ENCODE measurements at regions not wholly inside any gene's neighbourhood (a gene's known extent, or its start where the extent isn't known, plus 50 kb on each side); places are given as distances from the start of the nearest gene placed in this dataset.

DNA sequence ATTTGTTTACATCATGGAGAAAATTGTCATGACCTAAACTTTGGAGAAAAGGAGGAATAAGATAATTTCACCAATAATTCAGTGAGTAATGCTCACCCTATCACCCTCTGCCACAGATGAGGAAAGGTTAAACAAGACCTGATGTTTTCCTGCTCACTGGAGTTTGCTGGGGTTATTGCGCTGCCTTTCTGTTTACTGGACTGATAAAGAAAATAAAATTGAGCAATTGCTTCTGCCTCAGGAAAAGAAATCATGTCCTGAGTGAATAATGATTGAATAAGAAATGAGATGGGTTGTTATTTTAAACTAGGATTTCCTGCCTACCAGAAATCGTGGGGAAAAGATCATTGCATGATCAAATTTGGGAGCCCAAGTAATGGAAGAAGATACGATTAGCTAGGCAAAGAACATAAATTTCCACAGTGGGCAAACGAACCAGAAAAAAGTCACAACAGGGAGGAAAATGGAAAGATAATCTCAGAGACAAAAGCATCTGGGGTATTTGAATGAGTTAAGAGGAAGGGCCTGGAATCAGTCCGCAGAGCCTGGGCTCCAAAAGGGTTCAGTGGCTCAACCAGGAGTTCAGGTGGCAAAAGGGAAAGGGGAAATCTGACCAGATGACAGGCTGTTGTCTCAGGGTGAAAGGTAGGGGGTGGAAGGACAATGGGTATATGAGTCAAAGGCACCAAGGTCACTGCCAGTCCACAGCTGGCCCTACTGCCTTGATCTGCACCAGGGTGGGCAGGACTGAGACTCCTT is 146.8 kb downstream of the FAM43A start:
- ATAC-seq, result no peak
- H3K4me2 ChIP-seq (ENCODE audit: low read depth, low read length), result no peak overlapping the region
- WGBS (ENCODE audit: low lambda C conversion rate), result 53% methylated on average over 5 of the region's 5 CpGs

DNA sequence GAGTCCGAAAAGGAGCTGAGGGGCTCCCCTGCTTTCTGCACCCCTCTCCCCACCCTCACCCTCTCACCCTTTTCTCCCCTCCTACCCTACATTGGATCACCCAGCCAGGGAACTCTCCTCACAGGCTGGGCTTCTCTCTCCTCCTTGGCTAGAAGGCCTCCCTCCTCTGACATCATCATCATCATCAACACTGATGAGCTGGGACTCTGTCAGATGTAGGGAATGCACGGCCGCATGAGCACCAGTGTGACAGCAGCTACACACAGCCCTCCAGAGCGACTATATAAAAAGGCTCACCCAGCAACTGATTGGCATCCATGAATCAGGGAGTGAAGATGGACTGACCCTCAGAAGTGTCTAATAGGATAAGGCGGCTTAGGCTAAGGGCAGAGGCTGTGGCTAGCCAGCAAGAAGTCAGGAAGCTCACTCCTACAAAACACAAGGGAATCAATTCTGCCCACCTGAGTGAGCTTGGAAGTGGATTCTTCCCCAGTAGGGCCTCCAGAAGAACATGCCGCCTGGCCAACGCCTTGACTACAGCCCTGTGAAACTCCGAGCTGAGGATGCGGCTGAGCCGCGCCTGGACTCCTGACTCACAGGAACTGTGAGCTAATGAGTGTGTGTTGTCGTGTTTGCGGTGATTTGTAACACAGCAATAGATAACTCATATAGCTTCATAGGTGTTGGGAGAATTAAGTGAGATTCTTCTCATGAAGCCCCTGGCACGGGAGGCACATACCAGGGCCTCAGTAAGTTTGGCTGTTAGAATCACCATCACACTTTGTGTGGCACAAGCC is 147.6 kb downstream of the FAM43A start:
- Histone ChIP-seq H2AFZ (ENCODE audit: low read length) (no peak overlapping the region), H3K36me3 (replicated peaks in 1 of 2; ENCODE audit: control insufficient read depth in 1 of 2, insufficient read depth in 2 of 2, low read length in 2 of 2) (no peaks in the 10 kb centered on the region), H3K4me3 (replicated peaks in 1 of 3; ENCODE audit: insufficient read depth in 1 of 3, low read depth in 2 of 3, low read length in 3 of 3) (no peak overlapping the region), H3K4me2 (ENCODE audit: low read depth, low read length) (no peak overlapping the region), H4K20me1 (ENCODE audit: insufficient read depth, low read length) (no peaks in the 10 kb centered on the region), H3K79me2 (ENCODE audit: insufficient read depth, low read length) (no peaks in the 10 kb centered on the region), H3K4me1 (ENCODE audit: insufficient read depth, low read length) (no peaks in the 10 kb centered on the region), H3K27me3 (ENCODE audit: control insufficient read depth in 1 of 2, insufficient read depth in 2 of 2, low read length in 2 of 2) (peaks cover 0 to 42% of the 10 kb centered on the region in 2 experiments; a peak in 2 of 5 replicates), H3K9me3 (ENCODE audit: low read length) (no peaks in the 10 kb centered on the region), H3K9ac (ENCODE audit: insufficient read depth, low read depth, low read length) (no peak overlapping the region), H3K27ac (ENCODE audit: extremely low read length, insufficient read depth, low read length) (no peak overlapping the region)
- ChIA-PET CTCF (ENCODE audit: low intra/inter-chr PET ratio, low total read pairs) (no interaction called here), POLR2A (no interaction called here)
- 55% methylated on average over 11 of the region's 14 CpGs for whole genome bisulfite sequencing (ENCODE audit: low lambda C conversion rate)
- FAIRE-seq, result no peak
- intact Hi-C loops (cut with micrococcal nuclease; ENCODE audit: unreplicated experiment), result no loop called here
- DNase-seq (ENCODE audit: low spot score), result no peak
- no peak for TF ChIP-seq ZNF790 (CRISPR knock-in tag; IDR thresholded peaks at IDR 0.05; ENCODE audit: borderline replicate concordance)
- no peak for TF ChIP-seq SRSF9 (IDR thresholded peaks at IDR 0.05; ENCODE audit: borderline replicate concordance, insufficient read depth, low read depth, low read length, poor library complexity, severe bottlenecking)
- no peak for TF ChIP-seq PRPF4 (IDR thresholded peaks at IDR 0.05; ENCODE audit: low read depth, low read length, poor library complexity, severe bottlenecking)
- TF ChIP-seq CREB1 (IDR thresholded peaks at IDR 0.05), result 0 out of 2 replicates have a peak, but pooled peaks have one; percentile 41
- no peak for TF ChIP-seq CREB1 (CRISPR knock-in tag; IDR thresholded peaks at IDR 0.05)
- ATAC-seq, result no peak
- in situ Hi-C loops (cut with HindIII; ENCODE audit: extremely low pct_ligation_motif_present, low pct_unique_long_range_greater_than_20kb), result no loop called here
- no TSS peak for BruUV-seq (replicated peaks)

More for the DNA sequence above, 146.8 kb downstream of the FAM43A start:
- H3K79me2 ChIP-seq (ENCODE audit: insufficient read depth, low read length), result no peaks in the 10 kb centered on the region
- CTCF ChIA-PET (ENCODE audit: low intra/inter-chr PET ratio, low total read pairs), result no interaction called here
- FAIRE-seq, result no peak
- POLR2A ChIA-PET, result no interaction called here
- H3K27me3 ChIP-seq (ENCODE audit: control insufficient read depth in 1 of 2, insufficient read depth in 2 of 2, low read length in 2 of 2), result peaks cover 0 to 36% of the 10 kb centered on the region in 2 experiments; a peak in 2 of 5 replicates
- H3K36me3 ChIP-seq (replicated peaks in 1 of 2; ENCODE audit: control insufficient read depth in 1 of 2, insufficient read depth in 2 of 2, low read length in 2 of 2), result no peaks in the 10 kb centered on the region
- in situ Hi-C loops (cut with HindIII; ENCODE audit: extremely low pct_ligation_motif_present, low pct_unique_long_range_greater_than_20kb) (no loop called here), intact Hi-C loops (cut with micrococcal nuclease; ENCODE audit: unreplicated experiment) (no loop called here)
- no peaks in the 10 kb centered on the region for H4K20me1 ChIP-seq (ENCODE audit: insufficient read depth, low read length)
- H3K9ac ChIP-seq (ENCODE audit: insufficient read depth, low read depth, low read length), result no peak overlapping the region
- no peak overlapping the region for H3K27ac ChIP-seq (ENCODE audit: extremely low read length, insufficient read depth, low read length)
- no peak for DNase-seq (ENCODE audit: low spot score)
- H2AFZ ChIP-seq (ENCODE audit: low read length), result no peak overlapping the region
- no peaks in the 10 kb centered on the region for H3K9me3 ChIP-seq (ENCODE audit: low read length)
- no peaks in the 10 kb centered on the region for H3K4me1 ChIP-seq (ENCODE audit: insufficient read depth, low read length)
- no peak overlapping the region for H3K4me3 ChIP-seq (replicated peaks in 1 of 3; ENCODE audit: insufficient read depth in 1 of 3, low read depth in 2 of 3, low read length in 3 of 3)
- no peak for TF ChIP-seq BRCA1 (CRISPR knock-in tag; IDR thresholded peaks at IDR 0.05)
- TF ChIP-seq SNRNP70 (IDR thresholded peaks at IDR 0.05; ENCODE audit: low read depth, low read length), result no peak
- TF ChIP-seq ZNF572 (CRISPR knock-in tag; IDR thresholded peaks at IDR 0.05), result no peak
- TF ChIP-seq SMAD9 (CRISPR knock-in tag; IDR thresholded peaks at IDR 0.05), result no peak
- TF ChIP-seq, protein P1, sequence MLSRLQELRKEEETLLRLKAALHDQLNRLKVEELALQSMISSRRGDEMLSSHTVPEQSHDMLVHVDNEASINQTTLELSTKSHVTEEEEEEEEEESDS (CRISPR knock-in tag; IDR thresholded peaks at IDR 0.05; ENCODE audit: borderline replicate concordance), result no peak
- no peak for TF ChIP-seq MED1 (CRISPR knock-in tag; IDR thresholded peaks at IDR 0.05)
- TF ChIP-seq ATM (IDR thresholded peaks at IDR 0.05; ENCODE audit: borderline replicate concordance), result no peak
- TF ChIP-seq KDM4B (CRISPR knock-in tag; IDR thresholded peaks at IDR 0.05), result no peak
- TF ChIP-seq KDM5B (CRISPR knock-in tag; IDR thresholded peaks at IDR 0.05; ENCODE audit: borderline replicate concordance), result no peak
- no peak for TF ChIP-seq BRD4 (CRISPR knock-in tag; IDR thresholded peaks at IDR 0.05)
- TF ChIP-seq ZNF136 (CRISPR knock-in tag; IDR thresholded peaks at IDR 0.05; ENCODE audit: low read depth), result no peak
- BruUV-seq (replicated peaks), result no TSS peak
